ENCODE measurements at regions not wholly inside any gene's neighbourhood (a gene's known extent, or its start where the extent isn't known, plus 50 kb on each side); places are given as distances from the start of the nearest gene placed in this dataset.

DNA sequence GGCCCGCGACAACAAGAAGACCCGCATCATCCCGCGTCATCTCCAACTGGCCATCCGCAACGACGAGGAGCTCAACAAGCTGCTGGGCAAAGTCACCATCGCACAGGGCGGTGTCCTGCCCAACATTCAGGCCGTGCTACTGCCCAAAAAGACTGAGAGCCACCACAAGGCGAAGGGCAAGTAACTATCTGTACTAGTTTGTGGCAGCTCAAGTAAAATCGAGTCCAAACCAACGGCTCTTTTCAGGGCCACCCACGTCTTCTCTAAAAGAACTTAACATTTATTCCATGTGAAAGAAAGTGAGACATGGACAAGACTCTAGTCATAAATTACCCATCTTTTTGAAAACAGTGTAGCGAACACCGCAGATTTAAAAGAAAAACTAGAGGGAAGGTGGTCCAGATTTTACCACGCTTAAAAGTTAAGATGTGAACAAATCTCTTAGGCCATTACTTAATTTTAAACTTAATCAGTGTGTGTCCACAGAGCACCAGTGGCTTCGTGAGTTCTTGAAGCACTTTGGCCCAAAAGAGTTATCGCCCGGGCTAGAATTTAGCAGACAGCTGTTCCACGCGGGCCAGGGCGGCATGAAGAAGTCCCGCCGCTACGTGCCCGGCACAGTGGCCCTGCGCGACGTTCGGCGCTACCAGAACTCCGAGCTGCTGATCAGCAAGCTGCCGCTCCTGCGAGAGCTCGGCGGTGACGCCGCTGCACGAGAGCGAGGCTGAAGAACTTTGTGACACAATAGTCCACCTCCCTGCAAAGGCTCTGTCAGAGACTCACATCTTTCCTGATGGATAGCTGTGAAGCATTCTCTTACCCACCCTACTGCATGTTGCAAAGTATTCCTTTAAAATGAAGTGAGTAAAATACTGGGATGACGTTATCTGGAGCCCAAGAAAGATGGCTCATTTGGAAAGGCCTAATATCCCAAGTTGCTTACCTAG is 113.9 kb upstream of the PRSS16 start:
- Histone ChIP-seq H3K4me1 (peaks cover 18 to 28% (median 23%) of the 10 kb centered on the region in 4 donors), H3K27me3 (no peaks in the 10 kb centered on the region), H3K36me3 (peaks cover 0 to 11% (median 0%) of the 10 kb centered on the region in 4 donors), H3K4me3 (peak overlapping the region; percentile 59 to 64 (median 62)), H3K27ac (replicated peaks in 1 of 4) (peak overlapping the region; percentile 88 to 96 (median 92)), H3K9me3 (no peaks in the 10 kb centered on the region)
- TF ChIP-seq EP300 (IDR thresholded peaks at IDR 0.05): no peak
- TF ChIP-seq, protein P1, sequence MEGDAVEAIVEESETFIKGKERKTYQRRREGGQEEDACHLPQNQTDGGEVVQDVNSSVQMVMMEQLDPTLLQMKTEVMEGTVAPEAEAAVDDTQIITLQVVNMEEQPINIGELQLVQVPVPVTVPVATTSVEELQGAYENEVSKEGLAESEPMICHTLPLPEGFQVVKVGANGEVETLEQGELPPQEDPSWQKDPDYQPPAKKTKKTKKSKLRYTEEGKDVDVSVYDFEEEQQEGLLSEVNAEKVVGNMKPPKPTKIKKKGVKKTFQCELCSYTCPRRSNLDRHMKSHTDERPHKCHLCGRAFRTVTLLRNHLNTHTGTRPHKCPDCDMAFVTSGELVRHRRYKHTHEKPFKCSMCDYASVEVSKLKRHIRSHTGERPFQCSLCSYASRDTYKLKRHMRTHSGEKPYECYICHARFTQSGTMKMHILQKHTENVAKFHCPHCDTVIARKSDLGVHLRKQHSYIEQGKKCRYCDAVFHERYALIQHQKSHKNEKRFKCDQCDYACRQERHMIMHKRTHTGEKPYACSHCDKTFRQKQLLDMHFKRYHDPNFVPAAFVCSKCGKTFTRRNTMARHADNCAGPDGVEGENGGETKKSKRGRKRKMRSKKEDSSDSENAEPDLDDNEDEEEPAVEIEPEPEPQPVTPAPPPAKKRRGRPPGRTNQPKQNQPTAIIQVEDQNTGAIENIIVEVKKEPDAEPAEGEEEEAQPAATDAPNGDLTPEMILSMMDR (IDR thresholded peaks at IDR 0.05): no peak
- peak; percentile 57 to 78 for TF ChIP-seq POLR2AphosphoS5 (IDR thresholded peaks at IDR 0.05)
- no peak for TF ChIP-seq POLR2A (IDR thresholded peaks at IDR 0.05; ENCODE audit: low read depth)
- intact Hi-C loops (cut with DNase I): loop anchor here (5.0 to 10.0 kb wide), 2 partner anchors 44 to 1119 kb away; a partner anchor contains a TSS
- no peak for DNase-seq (ENCODE audit: extremely low spot score)
- 9% methylated on average over 12 of the region's 43 CpGs for WGBS

DNA sequence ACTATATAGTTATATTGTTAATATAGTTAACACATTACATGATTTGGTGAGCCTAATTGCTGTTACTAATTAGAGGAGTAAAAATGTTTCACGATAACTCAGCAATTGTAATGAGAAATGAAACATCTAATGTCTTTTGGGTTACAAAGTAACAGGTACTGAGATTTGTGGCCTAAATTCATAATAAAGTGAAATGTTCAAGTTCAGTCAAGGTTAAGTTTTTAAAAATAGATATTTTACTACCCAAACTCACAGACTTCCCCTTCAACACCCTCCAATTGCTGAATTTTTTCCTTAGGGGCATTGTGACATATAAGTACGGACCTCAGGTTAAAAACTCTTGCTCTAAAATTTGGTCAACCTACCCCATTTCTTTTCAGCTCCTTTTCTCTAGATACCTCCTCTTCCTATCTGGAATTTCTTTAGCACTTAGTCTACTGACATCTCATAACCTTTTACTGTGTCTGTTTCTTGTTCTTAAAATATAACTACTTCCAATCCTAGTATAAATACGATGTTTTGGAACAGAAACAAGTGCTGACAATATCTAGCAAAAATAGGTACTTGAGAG is 112.3 kb upstream of the PRSS16 start:
- TF ChIP-seq POLR2A (IDR thresholded peaks at IDR 0.05; ENCODE audit: low read depth) (no peak), POLR2AphosphoS5 (IDR thresholded peaks at IDR 0.05) (no peak), EP300 (IDR thresholded peaks at IDR 0.05) (no peak)
- TF ChIP-seq, protein P1 (IDR thresholded peaks at IDR 0.05): no peak
- Histone ChIP-seq H3K4me3 (no peak overlapping the region), H3K4me1 (peaks cover 21 to 39% (median 32%) of the 10 kb centered on the region in 4 donors), H3K36me3 (peaks cover 0 to 11% (median 0%) of the 10 kb centered on the region in 4 donors), H3K27me3 (no peaks in the 10 kb centered on the region), H3K27ac (replicated peaks in 1 of 4) (no peak overlapping the region), H3K9me3 (no peaks in the 10 kb centered on the region)
- no peak for DNase-seq (ENCODE audit: extremely low spot score)
- 93% methylated on average over 3 of the region's 3 CpGs for WGBS
- intact Hi-C loops (cut with DNase I): loop anchor here (10.0 kb wide), 1 partner anchor 1120 kb away; a partner anchor contains a TSS

DNA sequence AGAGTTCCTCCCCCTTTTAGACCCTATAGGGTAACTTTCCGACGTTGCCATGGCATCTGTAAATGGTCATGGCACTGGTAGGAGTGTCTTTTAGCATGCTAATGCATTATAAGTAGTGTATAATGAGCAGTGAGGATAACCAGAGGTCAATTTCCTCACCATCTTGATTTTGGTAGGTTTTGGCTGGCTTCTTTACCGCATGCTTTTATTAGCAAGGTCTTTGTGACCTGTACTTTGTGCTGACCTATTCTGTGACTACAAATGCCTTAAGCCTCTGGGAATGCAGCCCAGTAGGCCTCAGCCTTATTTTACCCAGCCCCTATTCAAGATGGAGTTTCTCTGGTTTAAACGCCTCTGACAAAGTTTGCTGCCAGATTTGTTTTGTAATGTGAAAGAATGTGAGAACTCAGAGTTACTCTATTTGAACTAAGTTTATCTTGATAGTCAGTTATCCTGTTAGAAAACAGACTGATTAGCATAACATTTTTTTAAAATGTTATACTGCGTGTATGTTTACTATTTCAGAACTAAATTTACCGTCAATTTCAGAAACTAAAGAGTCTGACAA is 111.3 kb upstream of the PRSS16 start:
- TF ChIP-seq, protein P1 (IDR thresholded peaks at IDR 0.05): no peak
- TF ChIP-seq POLR2AphosphoS5 (IDR thresholded peaks at IDR 0.05) (no peak), POLR2A (IDR thresholded peaks at IDR 0.05; ENCODE audit: low read depth) (no peak), EP300 (IDR thresholded peaks at IDR 0.05) (no peak)
- Histone ChIP-seq H3K4me1 (peaks cover 17 to 39% (median 31%) of the 10 kb centered on the region in 4 donors), H3K27ac (replicated peaks in 1 of 4) (no peak overlapping the region), H3K36me3 (peaks cover 0 to 11% (median 0%) of the 10 kb centered on the region in 4 donors), H3K27me3 (no peaks in the 10 kb centered on the region), H3K4me3 (no peak overlapping the region), H3K9me3 (no peaks in the 10 kb centered on the region)
- DNase-seq (ENCODE audit: extremely low spot score): no peak
- 95% methylated on average over 6 of the region's 6 CpGs for WGBS
- intact Hi-C loops (cut with DNase I): loop anchor here (10.0 kb wide), 1 partner anchor 1121 kb away; a partner anchor contains a TSS

DNA sequence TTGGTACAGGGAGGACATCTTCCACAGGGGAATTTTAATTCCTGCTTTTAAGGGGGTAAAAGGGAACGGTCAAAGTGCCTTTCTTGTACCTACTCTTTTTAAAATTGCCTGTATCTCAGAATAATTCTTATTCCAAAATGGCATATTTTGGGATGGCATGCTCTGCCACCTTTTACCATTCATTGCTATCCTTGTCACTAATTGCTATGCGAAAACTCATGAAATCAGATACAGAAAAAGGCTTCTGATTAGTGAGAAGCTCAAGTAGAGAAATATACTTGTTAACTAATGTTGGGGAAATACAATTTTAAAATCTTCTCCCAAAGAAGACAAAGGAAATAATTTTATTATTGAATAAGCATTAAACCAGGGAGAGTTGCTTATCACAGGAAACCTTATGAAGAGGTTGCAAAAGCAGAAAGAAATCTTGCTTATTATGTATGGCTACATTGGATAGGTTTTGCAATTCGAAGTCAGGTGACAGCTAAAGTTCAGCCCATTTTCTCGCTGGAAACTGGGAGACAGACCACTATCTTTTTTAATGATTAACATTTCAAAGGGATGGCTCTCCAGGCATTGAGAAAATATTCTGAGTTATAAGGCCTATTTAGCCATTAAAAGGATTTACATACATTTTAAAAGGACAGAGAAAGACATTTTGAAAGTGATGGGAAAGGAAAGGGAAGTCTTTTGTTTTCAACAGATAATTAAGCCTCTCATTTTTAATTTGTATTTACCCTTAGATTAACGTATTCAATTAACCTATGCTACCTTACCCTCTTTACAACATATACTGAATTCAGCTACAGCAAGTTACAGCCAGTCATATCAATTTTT is 110.3 kb upstream of the PRSS16 start:
- no peak for DNase-seq (ENCODE audit: extremely low spot score)
- intact Hi-C loops (cut with DNase I): loop anchor here (10.0 kb wide), 1 partner anchor 1122 kb away; a partner anchor contains a TSS
- TF ChIP-seq, protein P1 (IDR thresholded peaks at IDR 0.05): no peak

More for the DNA sequence above, 110.3 kb upstream of the PRSS16 start:
- Histone ChIP-seq H3K4me3 (no peak overlapping the region), H3K4me1 (peaks cover 15 to 29% (median 25%) of the 10 kb centered on the region in 4 donors), H3K9me3 (no peaks in the 10 kb centered on the region), H3K27ac (replicated peaks in 1 of 4) (no peak overlapping the region), H3K27me3 (no peaks in the 10 kb centered on the region), H3K36me3 (peaks cover 0 to 11% (median under 1%) of the 10 kb centered on the region in 4 donors)
- WGBS: 85% methylated on average over 5 of the region's 5 CpGs
